HG03571 (cell line): ENCODE measurements at regions not wholly inside any gene's neighbourhood (a gene's known extent, or its start where the extent isn't known, plus 50 kb on each side); places are given as distances from the start of the nearest gene placed in this dataset.
"Not testable (repeated sequence)": the region's sequence is repeated elsewhere in the genome, so short reads cannot be mapped to it uniquely, and the experiment has no call there.

Source experiments
- ATAC-seq: cut with Tn5 transposase; IDR thresholded peaks from one replicate; pipeline ENCODE4 v1.9.1; 2021; ENCODE audit not compliant: unreplicated experiment

GRCh38 chr2:37722971-37723370, 51.5 kb upstream of the CDC42EP3 start:
- not testable (repeated sequence) for ATAC-seq

GRCh38 chr2:37730037-37730818, 58.8 kb upstream of the CDC42EP3 start:
- ATAC-seq = no peak

GRCh38 chr2:37732412-37732811, 61.0 kb upstream of the CDC42EP3 start:
- ATAC-seq = not testable (repeated sequence)

- ATAC-seq = no peak
These were observed 61.8 kb upstream of the CDC42EP3 start for GRCh38 chr2:37733251-37733650.

- ATAC-seq = not testable (repeated sequence)
These were observed 62.5 kb upstream of the CDC42EP3 start for GRCh38 chr2:37733955-37734354.

GRCh38 chr2:37734891-37735523, 63.6 kb upstream of the CDC42EP3 start:
- not testable (repeated sequence) for ATAC-seq

GRCh38 chr2:37735524-37735910, 64.1 kb upstream of the CDC42EP3 start:
- not testable (repeated sequence) for ATAC-seq

GRCh38 chr2:37737507-37737906, 66.1 kb upstream of the CDC42EP3 start:
- no peak for ATAC-seq

- ATAC-seq = no peak
These were observed 66.9 kb upstream of the CDC42EP3 start for GRCh38 chr2:37738266-37738885.

GRCh38 chr2:37739153-37739552, 67.7 kb upstream of the CDC42EP3 start:
- ATAC-seq = no peak

GRCh38 chr2:37740164-37740739, 68.8 kb upstream of the CDC42EP3 start:
- no peak for ATAC-seq

GRCh38 chr2:37742286-37742685, 70.8 kb upstream of the CDC42EP3 start:
- no peak for ATAC-seq

GRCh38 chr2:37744010-37744409, 72.6 kb upstream of the CDC42EP3 start:
- ATAC-seq = no peak

- not testable (repeated sequence) for ATAC-seq
These were observed 73.5 kb upstream of the CDC42EP3 start for GRCh38 chr2:37744961-37745360.

- ATAC-seq = not testable (repeated sequence)
These were observed 74.6 kb upstream of the CDC42EP3 start for GRCh38 chr2:37746011-37746410.

GRCh38 chr2:37746883-37747282, 75.4 kb upstream of the CDC42EP3 start:
- no peak for ATAC-seq

- ATAC-seq = no peak
These were observed 77.1 kb upstream of the CDC42EP3 start for GRCh38 chr2:37748541-37748940.

GRCh38 chr2:37750286-37750685, 78.8 kb upstream of the CDC42EP3 start:
- ATAC-seq = not testable (repeated sequence)

GRCh38 chr2:37752766-37753165, 81.3 kb upstream of the CDC42EP3 start:
- ATAC-seq = no peak

- ATAC-seq = no peak
These were observed 82.3 kb upstream of the CDC42EP3 start for GRCh38 chr2:37753758-37754157.

GRCh38 chr2:37755961-37756559, 84.6 kb upstream of the CDC42EP3 start:
- ATAC-seq = not testable (repeated sequence)
